ENCODE measurements at regions not wholly inside any gene's neighbourhood (a gene's known extent, or its start where the extent isn't known, plus 50 kb on each side); places are given as distances from the start of the nearest gene placed in this dataset.
"Not testable (repeated sequence)": the region's sequence is repeated elsewhere in the genome, so short reads cannot be mapped to it uniquely, and the experiment has no call there.

DNA sequence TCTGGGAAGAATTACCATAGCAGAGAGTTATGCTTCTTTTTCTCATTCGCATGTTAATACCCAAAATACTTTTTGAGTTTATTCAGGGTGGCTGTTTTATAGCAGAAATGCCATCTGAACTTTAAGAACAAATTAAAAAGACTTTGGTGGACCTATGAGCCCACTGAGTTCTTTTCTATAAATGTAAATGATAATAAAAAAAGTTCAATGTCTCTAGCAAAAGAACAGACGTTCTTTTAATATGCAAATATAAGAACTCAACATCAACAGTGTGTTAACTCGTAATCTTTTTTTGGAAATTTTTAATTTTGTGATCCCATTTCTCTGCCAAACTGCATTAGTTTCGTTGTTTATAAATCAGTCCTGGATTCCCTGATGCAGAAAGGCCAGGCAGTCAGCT is 1283.0 kb upstream of the NUDT12 start:
- Histone ChIP-seq H3K9me3 (no peaks in the 10 kb centered on the region), H3K27me3 (no peaks in the 10 kb centered on the region), H3K4me3 (no peak overlapping the region), H3K27ac (no peak overlapping the region), H3K4me1 (no peaks in the 10 kb centered on the region), H3K36me3 (no peaks in the 10 kb centered on the region)
- TF ChIP-seq, protein P1, sequence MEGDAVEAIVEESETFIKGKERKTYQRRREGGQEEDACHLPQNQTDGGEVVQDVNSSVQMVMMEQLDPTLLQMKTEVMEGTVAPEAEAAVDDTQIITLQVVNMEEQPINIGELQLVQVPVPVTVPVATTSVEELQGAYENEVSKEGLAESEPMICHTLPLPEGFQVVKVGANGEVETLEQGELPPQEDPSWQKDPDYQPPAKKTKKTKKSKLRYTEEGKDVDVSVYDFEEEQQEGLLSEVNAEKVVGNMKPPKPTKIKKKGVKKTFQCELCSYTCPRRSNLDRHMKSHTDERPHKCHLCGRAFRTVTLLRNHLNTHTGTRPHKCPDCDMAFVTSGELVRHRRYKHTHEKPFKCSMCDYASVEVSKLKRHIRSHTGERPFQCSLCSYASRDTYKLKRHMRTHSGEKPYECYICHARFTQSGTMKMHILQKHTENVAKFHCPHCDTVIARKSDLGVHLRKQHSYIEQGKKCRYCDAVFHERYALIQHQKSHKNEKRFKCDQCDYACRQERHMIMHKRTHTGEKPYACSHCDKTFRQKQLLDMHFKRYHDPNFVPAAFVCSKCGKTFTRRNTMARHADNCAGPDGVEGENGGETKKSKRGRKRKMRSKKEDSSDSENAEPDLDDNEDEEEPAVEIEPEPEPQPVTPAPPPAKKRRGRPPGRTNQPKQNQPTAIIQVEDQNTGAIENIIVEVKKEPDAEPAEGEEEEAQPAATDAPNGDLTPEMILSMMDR (IDR thresholded peaks at IDR 0.05): no peak
- no peak for DNase-seq
- no peak for ATAC-seq
- intact Hi-C loops (cut with DNase I): no loop called here

DNA sequence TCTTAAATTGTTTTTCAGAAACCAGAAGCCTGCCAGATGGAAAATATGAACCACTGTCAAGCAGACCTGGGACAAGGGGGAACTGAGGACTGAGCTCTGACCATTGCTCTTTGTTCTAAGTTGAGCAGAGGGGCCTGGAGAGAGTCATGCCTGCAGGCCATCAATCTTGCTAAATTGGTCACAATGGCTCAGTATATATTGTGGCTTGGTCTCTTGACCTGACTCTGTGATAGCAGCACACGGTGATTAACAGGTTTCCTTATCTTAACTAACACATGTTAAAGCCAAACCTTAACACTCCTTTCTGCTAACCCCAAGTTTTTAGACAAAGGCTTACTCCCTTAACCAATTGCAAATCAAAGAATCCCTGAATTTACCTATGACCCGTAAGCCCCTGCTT is 1281.2 kb upstream of the NUDT12 start:
- no peak overlapping the region for H3K27ac ChIP-seq
- H3K4me3 ChIP-seq: no peak overlapping the region
- H3K36me3 ChIP-seq: no peaks in the 10 kb centered on the region
- DNase-seq: no peak
- TF ChIP-seq, protein P1 (IDR thresholded peaks at IDR 0.05): no peak
- H3K9me3 ChIP-seq: no peaks in the 10 kb centered on the region
- no peak for ATAC-seq
- intact Hi-C loops (cut with DNase I): no loop called here
- no peaks in the 10 kb centered on the region for H3K27me3 ChIP-seq
- H3K4me1 ChIP-seq: no peaks in the 10 kb centered on the region

DNA sequence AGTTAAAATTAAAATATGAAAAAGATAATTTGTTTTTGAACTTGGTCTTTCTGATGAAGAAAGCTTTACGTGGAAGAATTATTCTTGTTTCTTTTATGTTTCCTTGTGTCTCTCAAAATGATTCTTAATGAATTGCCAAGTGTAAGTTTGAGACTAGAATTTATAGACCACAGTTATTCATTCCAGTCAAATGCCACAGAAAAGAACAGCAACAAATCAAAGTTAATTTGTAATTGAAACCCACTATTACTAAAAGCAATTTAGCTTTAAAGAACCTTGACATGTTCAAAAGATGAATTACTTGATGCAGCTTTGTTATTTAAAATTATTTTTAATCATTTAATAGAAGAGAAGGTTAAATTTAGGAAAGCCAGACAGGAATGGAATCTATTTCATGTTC is 1277.7 kb upstream of the NUDT12 start:
- DNase-seq (no peak), ATAC-seq (no peak)
- TF ChIP-seq, protein P1 (IDR thresholded peaks at IDR 0.05): no peak
- Histone ChIP-seq H3K36me3 (no peaks in the 10 kb centered on the region), H3K27ac (no peak overlapping the region), H3K4me3 (no peak overlapping the region), H3K4me1 (no peaks in the 10 kb centered on the region), H3K27me3 (no peaks in the 10 kb centered on the region), H3K9me3 (no peaks in the 10 kb centered on the region)
- intact Hi-C loops (cut with DNase I): no loop called here

DNA sequence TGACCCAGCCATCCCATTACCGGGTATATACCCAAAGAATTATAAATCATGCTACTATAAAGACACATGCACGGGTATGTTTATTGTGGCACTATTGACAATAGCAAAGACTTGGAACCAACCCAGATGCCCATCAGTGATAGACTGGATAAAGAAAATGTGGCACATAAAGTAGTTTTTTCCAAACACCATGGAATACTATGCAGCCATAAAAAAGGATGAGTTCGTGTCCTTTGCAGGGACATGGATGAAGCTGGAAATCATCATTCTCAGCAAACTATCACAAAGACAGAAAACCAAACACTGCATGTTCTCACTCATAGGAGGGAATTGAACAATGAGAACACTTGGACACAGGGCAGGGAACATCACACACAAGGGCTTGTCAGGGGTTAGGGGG is 1268.9 kb upstream of the NUDT12 start:
- not testable (repeated sequence) for H3K27ac ChIP-seq, ATAC-seq

DNA sequence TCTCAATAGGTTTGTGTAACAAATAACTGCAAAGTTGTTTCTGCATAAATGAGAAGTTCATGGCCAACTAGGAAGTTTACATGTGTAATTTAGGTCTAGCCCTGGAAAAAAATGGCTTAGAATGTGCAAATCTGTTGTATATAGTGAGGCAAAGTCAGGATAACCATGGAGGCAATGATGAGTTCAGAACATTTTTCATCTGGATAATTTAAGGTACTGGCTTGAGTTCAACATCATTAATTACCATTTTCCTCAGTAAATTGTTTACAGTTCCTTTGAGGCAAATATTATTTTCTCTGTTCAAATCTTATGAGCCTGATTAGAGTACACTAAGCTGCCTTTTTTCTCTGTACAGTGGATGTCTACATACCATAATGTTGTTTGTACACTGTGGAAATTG is 1259.0 kb upstream of the NUDT12 start:
- DNase-seq: no peak
- TF ChIP-seq, protein P1 (IDR thresholded peaks at IDR 0.05): no peak
- H3K9me3 ChIP-seq: no peaks in the 10 kb centered on the region
- no peak overlapping the region for H3K4me3 ChIP-seq
- no peaks in the 10 kb centered on the region for H3K4me1 ChIP-seq
- no peak for ATAC-seq
- H3K36me3 ChIP-seq: no peaks in the 10 kb centered on the region
- no peak overlapping the region for H3K27ac ChIP-seq
- intact Hi-C loops (cut with DNase I): no loop called here
- no peaks in the 10 kb centered on the region for H3K27me3 ChIP-seq

More for the DNA sequence above, 1268.9 kb upstream of the NUDT12 start:
- intact Hi-C loops (cut with DNase I); H3K9me3 ChIP-seq; H3K4me3 ChIP-seq; H3K27me3 ChIP-seq; H3K36me3 ChIP-seq; DNase-seq; H3K4me1 ChIP-seq: not testable (repeated sequence)

DNA sequence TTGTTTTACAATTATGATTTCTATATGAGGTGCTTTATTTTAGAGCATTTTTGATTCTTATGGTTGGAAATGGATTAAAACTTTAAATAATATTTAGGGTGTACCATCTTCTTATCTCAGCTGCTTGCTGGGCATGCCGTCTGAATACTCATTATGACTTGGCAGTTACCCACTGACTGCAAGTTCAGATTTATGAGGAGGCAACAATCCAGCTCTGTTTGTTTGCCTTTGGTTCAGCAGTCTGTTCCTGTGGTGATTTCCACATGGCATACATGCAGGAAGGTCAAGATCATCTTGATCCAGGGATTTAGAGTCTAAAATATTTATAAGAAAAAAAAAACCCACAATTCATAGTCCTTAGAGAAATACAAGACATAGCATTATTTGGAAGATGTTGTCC is 1254.5 kb upstream of the NUDT12 start:
- Histone ChIP-seq H3K36me3 (no peaks in the 10 kb centered on the region), H3K4me3 (no peak overlapping the region), H3K27me3 (no peaks in the 10 kb centered on the region), H3K9me3 (no peaks in the 10 kb centered on the region), H3K27ac (no peak overlapping the region), H3K4me1 (no peaks in the 10 kb centered on the region)
- ATAC-seq (no peak), DNase-seq (no peak)
- TF ChIP-seq, protein P1 (IDR thresholded peaks at IDR 0.05): no peak
- intact Hi-C loops (cut with DNase I): no loop called here
